ENCODE measurements at regions not wholly inside any gene's neighbourhood (a gene's known extent, or its start where the extent isn't known, plus 50 kb on each side); places are given as distances from the start of the nearest gene placed in this dataset.

DNA sequence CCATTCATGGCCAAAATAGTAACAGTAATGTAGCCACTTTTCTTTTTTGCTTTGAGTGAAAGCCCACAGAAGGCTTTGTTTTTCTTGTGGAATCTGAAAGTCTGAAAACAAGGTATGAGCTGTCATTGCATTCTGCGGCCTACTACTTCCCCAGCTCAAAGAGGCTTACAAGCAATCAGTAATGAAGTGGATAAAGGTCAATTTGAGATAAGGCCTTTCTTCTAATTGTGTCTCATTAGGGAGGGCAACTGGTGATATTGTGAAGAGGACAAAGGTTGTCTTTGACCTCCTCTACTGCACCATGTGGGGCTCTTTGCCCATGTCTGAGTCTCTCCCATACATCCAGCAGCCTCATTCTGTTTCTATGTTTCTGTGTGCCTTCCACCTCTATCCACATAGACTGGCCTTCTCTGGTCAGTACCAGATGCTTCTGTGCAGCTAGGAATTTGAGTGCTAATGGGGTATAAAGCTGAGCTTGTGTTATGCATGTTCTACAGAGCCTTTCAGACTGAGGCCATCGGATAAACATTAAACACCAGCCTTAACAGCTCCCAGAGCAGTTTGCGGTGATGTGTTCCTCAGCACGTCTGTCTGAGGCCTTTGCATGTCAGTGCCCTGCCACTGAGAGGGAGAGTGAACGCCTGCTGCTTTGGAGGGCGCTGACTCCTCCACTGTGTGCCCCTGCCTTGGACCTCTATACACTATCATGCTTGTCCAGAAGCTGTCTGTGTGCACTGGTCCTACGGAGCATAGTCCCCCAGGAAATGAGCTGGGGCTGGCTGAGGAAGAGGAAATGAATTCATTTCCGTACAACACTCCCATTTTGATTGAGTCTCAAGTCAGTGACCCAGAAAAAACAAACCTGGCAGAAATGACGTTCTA, 80.2 kb downstream of the SH2D1A start:
- Histone ChIP-seq H3K4me2 (no peak overlapping the region), H3K4me3 (no peak overlapping the region), H3K9me3 (no peaks in the 10 kb centered on the region), H3K4me1 (no peaks in the 10 kb centered on the region), H3K27ac (no peak overlapping the region)
- 24% methylated on average over 7 of the region's 9 CpGs for WGBS (ENCODE audit: missing lambda C conversion rate)
- no peak for DNase-seq (ENCODE audit: low read depth in 1 of 2, low spot score in 1 of 2)
- TF ChIP-seq, protein P1, sequence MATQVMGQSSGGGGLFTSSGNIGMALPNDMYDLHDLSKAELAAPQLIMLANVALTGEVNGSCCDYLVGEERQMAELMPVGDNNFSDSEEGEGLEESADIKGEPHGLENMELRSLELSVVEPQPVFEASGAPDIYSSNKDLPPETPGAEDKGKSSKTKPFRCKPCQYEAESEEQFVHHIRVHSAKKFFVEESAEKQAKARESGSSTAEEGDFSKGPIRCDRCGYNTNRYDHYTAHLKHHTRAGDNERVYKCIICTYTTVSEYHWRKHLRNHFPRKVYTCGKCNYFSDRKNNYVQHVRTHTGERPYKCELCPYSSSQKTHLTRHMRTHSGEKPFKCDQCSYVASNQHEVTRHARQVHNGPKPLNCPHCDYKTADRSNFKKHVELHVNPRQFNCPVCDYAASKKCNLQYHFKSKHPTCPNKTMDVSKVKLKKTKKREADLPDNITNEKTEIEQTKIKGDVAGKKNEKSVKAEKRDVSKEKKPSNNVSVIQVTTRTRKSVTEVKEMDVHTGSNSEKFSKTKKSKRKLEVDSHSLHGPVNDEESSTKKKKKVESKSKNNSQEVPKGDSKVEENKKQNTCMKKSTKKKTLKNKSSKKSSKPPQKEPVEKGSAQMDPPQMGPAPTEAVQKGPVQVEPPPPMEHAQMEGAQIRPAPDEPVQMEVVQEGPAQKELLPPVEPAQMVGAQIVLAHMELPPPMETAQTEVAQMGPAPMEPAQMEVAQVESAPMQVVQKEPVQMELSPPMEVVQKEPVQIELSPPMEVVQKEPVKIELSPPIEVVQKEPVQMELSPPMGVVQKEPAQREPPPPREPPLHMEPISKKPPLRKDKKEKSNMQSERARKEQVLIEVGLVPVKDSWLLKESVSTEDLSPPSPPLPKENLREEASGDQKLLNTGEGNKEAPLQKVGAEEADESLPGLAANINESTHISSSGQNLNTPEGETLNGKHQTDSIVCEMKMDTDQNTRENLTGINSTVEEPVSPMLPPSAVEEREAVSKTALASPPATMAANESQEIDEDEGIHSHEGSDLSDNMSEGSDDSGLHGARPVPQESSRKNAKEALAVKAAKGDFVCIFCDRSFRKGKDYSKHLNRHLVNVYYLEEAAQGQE (IDR thresholded peaks at IDR 0.05): no peak
- TF ChIP-seq RCOR1 (IDR thresholded peaks at IDR 0.05; ENCODE audit: low read depth, low read length): no peak
- TF ChIP-seq, protein P2, sequence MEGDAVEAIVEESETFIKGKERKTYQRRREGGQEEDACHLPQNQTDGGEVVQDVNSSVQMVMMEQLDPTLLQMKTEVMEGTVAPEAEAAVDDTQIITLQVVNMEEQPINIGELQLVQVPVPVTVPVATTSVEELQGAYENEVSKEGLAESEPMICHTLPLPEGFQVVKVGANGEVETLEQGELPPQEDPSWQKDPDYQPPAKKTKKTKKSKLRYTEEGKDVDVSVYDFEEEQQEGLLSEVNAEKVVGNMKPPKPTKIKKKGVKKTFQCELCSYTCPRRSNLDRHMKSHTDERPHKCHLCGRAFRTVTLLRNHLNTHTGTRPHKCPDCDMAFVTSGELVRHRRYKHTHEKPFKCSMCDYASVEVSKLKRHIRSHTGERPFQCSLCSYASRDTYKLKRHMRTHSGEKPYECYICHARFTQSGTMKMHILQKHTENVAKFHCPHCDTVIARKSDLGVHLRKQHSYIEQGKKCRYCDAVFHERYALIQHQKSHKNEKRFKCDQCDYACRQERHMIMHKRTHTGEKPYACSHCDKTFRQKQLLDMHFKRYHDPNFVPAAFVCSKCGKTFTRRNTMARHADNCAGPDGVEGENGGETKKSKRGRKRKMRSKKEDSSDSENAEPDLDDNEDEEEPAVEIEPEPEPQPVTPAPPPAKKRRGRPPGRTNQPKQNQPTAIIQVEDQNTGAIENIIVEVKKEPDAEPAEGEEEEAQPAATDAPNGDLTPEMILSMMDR (IDR thresholded peaks at IDR 0.05): no peak
- no peak for TF ChIP-seq RAD21 (conservative IDR thresholded peaks at IDR 0.05 in 1 of 2, IDR thresholded peaks at IDR 0.05 in 1 of 2)
- TF ChIP-seq TFCP2L1 (CRISPR knock-in tag; IDR thresholded peaks at IDR 0.05): no peak
- no peak for TF ChIP-seq PHF8 (IDR thresholded peaks at IDR 0.05; ENCODE audit: borderline replicate concordance, low read depth)
- TF ChIP-seq, protein P3, sequence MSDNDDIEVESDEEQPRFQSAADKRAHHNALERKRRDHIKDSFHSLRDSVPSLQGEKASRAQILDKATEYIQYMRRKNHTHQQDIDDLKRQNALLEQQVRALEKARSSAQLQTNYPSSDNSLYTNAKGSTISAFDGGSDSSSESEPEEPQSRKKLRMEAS (IDR thresholded peaks at IDR 0.05): no peak
- TF ChIP-seq NPAS2 (CRISPR knock-in tag; IDR thresholded peaks at IDR 0.05; ENCODE audit: borderline replicate concordance): no peak
- TF ChIP-seq POLR2AphosphoS2 (conservative IDR thresholded peaks at IDR 0.05; ENCODE audit: low read length): no peak
- TF ChIP-seq, protein P4, sequence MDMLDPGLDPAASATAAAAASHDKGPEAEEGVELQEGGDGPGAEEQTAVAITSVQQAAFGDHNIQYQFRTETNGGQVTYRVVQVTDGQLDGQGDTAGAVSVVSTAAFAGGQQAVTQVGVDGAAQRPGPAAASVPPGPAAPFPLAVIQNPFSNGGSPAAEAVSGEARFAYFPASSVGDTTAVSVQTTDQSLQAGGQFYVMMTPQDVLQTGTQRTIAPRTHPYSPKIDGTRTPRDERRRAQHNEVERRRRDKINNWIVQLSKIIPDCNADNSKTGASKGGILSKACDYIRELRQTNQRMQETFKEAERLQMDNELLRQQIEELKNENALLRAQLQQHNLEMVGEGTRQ (IDR thresholded peaks at IDR 0.05): no peak
- TF ChIP-seq ZNF302 (CRISPR knock-in tag; IDR thresholded peaks at IDR 0.05): no peak
- TF ChIP-seq EP300 (IDR thresholded peaks at IDR 0.05): no peak
- no peak for TF ChIP-seq NFE2L2 (conservative IDR thresholded peaks at IDR 0.05; ENCODE audit: low read length)
- TF ChIP-seq EHMT2 (IDR thresholded peaks at IDR 0.05; ENCODE audit: low read depth): no peak
- TF ChIP-seq KDM5A (IDR thresholded peaks at IDR 0.05): no peak
- TF ChIP-seq POLR2A (IDR thresholded peaks at IDR 0.05; ENCODE audit: low read length): no peak
- POLR2A ChIA-PET: no interaction called here
- CTCF ChIA-PET: interaction anchor here (0.8 to 1.0 kb wide), 2 partner anchors 20 to 705 kb away, joined by 3 read pairs; no protein-coding TSS in a partner anchor
- ATAC-seq: no peak
- no peak for FAIRE-seq

DNA sequence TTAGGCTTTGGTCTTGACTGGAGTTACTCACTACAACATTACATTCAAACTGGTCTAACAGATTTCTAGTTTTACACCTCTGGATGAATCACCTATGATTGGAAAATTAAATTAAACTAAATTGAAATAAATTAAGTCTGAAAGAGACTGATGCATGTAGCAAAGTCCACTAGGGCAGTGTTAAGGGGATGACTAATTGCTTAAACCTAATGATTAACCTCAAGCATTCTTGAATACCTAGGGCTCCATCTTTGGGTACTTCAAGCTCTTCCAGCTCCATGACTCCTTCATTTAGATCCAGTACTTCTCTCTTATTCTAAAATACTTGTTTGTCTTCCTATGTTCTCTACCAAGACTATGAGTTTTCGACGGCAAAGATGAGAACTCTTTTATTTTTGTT, 86.8 kb downstream of the SH2D1A start:
- FAIRE-seq: peak; percentile 51
- WGBS (ENCODE audit: missing lambda C conversion rate): 51% methylated on average over 2 of the region's 2 CpGs
- Histone ChIP-seq H3K4me3 (no peak overlapping the region), H3K4me2 (no peak overlapping the region), H3K4me1 (no peaks in the 10 kb centered on the region), H3K9me3 (no peaks in the 10 kb centered on the region), H3K27ac (no peak overlapping the region)
- no peak for TF ChIP-seq HOXB5 (CRISPR knock-in tag; IDR thresholded peaks at IDR 0.05)
- no peak for TF ChIP-seq CBX8 (IDR thresholded peaks at IDR 0.05)
- TF ChIP-seq CHD2 (IDR thresholded peaks at IDR 0.05; ENCODE audit: low read length, partially characterized antibody): no peak
- no peak for TF ChIP-seq RCOR1 (IDR thresholded peaks at IDR 0.05; ENCODE audit: low read depth, low read length)
- no peak for TF ChIP-seq ZNF302 (CRISPR knock-in tag; IDR thresholded peaks at IDR 0.05)
- no peak for TF ChIP-seq RARB (CRISPR knock-in tag; IDR thresholded peaks at IDR 0.05)
- no peak for TF ChIP-seq NPAS2 (CRISPR knock-in tag; IDR thresholded peaks at IDR 0.05; ENCODE audit: borderline replicate concordance)
- no peak for TF ChIP-seq EP300 (IDR thresholded peaks at IDR 0.05)
- ChIA-PET CTCF (no interaction called here), POLR2A (no interaction called here)
- ATAC-seq: no peak
- no peak for DNase-seq (ENCODE audit: low read depth in 1 of 2, low spot score in 1 of 2)

Data from A549 (cell line).